HG03064 (cell line): ENCODE measurements at regions not wholly inside any gene's neighbourhood (a gene's known extent, or its start where the extent isn't known, plus 50 kb on each side); places are given as distances from the start of the nearest gene placed in this dataset.
"Not testable (repeated sequence)": the region's sequence is repeated elsewhere in the genome, so short reads cannot be mapped to it uniquely, and the experiment has no call there.

ENCODE experiments used
- ATAC-seq: cut with Tn5 transposase; IDR thresholded peaks from one replicate; pipeline ENCODE4 v1.9.1; 2021; ENCODE audit warnings: low read depth; ENCODE audit not compliant: unreplicated experiment

DNA sequence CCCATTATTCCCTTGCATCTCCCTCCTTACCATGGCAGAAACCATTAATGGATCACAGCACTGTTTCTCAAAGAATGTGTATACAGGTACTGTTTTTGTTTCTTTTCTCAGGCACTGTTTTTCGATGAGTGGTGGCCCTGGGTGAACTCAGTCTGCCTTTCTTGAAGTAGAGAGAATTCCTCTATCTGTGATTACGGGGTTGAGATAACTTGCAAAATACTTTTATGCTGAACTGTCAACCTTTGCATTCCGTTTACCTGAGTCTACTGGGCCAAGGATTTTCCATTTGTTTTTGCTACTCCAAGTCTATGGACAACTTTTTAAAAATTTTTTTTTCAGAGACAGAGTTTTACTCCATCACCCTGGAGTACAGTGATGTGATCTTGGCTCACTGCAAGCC lies 82.7 kb upstream of the CLINT1 start:
- no peak for ATAC-seq

DNA sequence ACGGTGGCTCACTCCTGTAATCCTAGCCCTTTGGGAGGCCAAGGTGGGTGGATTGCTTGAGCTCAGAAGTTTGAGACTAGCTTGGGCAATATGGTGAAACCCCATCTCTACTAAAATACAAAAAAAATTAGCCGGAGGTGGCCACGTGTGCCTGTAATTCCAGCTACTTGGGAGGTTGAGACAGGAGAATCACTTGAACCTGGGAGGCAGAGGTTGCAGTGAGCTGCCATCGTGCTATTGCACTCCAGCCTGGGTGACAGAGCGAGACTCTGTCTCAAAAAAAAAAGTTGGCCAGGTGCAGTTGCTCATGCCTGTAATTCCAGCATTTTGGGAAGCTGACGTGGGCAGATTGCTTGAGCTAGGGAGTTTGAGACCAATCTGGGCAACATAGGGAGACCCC lies 79.2 kb upstream of the CLINT1 start:
- not testable (repeated sequence) for ATAC-seq

DNA sequence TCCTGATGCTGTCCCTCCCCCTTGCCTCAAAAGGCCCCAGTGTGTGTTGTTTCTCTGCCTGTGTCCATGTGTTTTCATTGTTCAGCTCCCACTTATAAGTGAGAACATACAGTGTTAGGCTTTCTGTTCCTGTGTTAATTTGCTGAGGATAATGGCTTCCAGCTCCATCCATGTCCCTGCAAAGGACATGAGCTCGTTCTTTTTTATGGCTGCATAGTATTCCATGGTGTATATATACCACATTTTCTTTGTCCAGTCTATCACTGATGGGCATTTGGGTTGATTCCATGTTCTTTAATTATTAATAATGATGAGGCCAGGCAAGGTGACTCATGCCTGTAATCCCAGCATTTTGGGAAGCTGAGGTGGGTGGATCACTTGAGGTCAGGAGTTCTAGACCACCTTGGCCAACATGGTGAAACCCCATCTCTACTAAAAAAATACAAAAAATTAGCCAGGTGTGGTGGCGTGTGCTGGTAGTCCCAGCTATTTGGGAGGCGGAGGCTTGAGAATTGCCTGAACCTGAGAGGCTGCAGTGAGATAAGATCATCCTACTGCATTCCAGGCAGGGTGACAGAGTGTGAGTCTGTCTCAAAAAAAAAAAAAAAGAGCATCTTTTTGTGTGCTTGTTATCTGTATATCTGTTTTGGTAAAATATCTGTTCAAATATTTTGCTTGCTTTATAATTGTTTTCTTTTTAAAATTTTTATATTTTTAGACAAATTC lies 78.0 kb upstream of the CLINT1 start:
- not testable (repeated sequence) for ATAC-seq

DNA sequence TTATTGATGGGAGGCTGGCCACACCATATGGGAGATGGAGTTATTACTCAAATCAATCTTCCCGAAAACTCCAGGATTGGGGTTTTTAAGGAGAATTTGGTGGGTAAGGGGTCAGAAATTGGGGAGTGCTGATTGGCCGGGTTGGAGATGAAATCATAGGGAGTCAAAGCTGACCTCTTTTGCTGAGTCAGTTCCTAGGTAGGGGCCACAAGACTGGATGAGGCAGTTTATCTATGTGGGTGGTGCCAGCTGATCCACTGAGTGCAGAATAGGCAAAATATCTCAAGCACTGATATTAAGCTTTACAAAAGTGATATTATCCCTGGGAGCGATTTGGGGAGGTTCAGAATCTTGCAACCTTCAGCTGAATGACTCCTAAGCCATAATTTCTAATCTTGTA lies 75.7 kb upstream of the CLINT1 start:
- ATAC-seq, result no peak

DNA sequence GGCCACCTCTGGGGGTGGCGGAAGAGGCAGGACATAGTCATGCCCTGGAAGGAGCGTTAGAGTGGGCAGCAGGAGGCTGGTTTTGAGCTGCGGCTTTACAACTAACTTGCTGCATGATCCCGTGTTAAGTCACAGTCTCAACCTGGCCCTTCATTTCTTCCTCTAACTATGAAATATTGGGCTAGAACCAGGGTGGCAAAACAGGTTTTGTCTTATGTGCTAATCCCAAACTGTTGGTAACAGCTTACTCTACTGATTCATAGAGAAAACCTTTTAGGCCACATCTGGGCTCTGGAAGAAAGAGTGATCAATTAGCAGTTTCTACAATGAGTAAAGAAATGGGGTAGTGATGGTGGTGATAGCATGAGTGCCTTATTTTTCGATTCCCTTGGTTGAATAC lies 74.1 kb upstream of the CLINT1 start:
- ATAC-seq, result no peak

DNA sequence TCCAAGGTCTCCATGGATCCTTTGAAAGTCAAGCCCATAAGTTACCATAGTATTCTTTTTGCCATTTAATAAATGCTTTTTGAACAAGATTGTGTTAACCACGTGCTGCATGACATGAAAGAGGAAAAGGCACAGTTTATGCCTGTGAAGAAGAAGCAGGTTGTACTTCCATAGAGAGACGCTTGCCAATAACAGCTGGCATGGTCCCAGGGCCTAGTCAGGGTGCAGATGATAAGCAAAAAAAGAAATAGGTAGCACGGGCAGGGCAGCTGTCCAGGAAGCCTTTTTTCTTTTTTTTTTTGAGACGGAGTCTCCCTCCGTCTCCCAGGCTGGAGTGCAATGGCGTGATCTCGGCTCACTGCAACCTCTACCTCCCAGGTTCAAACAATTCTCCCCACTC lies 71.8 kb upstream of the CLINT1 start:
- no peak for ATAC-seq

DNA sequence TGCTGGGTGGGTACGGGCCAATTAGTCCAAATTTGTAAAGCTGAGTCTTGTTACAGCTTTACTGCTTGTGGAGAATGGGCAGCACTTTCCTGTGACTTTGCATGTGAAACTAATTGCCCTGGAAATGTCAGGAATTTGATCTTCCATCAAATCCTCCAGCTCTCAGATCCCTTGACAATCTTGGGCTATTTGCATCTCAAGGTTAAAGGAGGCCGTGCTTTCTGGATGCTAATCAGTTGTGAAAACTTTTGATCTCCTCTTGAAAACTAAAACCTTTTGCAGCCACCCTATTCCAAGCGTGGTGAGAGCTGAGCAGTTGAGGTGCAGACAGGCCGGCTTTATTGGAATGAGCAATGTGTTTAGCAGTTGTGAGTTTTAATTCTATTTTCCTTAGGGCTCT lies 68.0 kb upstream of the CLINT1 start:
- no peak for ATAC-seq

DNA sequence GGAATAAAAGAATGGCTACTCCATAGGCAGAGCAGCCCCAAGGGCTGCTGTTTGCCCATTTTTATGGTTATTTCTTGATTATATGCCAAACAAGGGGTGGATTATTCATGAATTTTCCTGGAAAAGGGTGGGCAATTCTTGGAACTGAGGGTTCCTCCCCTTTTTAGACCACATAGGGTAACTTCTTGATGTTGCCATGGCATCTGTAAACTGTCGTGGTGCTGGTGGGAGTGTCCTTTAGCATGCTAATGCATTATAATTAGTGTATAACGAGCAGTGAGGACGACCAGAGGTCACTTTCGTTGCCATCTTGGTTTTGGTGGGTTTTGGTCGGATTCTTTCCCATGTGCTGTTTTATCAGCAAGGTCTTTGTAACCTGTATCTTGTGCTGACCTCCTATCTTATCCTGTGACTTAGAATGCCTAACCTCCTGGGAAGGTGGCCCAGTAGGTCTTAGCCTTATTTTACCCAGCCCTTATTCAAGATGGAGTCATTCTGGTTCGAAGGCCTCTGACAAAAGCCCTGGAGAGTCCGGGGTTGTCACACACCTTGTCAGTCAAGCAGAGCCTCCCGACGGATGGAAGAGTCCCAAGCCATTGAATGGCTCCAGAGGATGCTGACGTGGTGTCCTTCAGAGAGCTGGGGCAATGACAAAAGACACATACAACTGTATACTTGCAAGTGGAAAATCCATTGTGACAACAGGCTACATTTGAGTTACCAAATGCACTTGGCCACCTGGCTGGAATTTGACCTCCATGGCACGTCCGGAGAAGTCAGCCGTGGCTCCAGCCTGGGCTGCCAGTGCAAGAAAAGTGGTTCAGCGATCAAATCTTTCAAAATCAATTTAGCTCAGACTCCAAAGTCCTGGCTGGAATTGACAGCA lies 67.1 kb upstream of the CLINT1 start:
- ATAC-seq, result no peak

DNA sequence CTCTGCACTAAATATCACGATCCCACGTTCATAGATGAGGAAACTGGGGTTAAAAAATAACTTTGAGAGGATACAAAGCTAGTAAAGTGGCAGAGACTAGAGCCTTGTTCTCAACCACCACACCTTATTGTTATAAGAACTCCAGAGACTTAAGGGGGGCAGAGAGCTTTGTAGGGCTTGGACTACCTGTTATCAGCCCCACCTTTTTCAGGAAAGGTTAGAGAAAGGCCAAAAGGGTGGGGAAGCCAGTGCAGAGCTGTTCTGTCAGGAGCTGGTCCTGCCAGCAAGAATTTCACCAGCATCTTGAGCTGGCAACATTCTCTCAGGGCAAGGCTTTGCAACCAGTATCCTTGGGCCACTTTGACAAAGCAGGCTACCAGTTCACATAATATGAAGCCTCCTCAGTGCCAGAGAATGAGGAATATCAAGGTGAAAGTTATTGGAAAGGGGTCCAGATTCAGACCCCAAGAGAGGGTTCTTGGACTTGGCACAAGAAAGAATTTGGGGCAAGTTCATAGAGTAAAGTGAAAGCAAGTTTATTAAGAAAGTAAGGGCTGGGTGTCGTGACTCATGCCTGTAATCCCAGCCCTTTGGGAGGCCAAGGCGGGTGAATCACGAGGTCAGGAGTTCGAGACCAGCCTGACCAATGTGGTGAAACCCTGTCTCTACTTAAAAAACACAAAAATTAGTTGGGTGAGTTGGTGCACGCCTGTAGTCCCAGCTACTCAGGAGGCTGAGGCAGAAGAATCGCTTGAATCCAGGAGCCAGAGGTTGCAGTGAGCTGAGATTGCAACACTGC lies 66.2 kb upstream of the CLINT1 start:
- no peak for ATAC-seq

DNA sequence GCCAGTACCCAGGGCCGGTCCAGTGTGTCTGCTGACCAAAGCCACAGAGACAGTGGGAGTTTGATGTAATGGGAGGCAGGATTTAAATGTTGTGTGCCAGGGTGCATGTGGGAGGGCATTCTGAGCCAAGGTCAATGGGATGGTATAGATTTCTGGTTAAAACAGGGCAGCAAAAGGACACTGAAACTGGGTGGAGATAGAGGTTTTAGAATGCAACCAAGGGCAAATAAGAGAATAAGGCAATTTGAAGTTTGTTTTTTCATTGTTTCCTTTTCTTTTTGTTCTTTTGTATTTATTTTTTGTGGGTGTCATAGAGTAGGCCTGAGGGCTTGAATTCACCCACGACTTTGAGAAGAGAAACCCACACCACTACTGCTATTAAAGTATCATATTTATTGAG lies 65.5 kb upstream of the CLINT1 start:
- no peak for ATAC-seq

DNA sequence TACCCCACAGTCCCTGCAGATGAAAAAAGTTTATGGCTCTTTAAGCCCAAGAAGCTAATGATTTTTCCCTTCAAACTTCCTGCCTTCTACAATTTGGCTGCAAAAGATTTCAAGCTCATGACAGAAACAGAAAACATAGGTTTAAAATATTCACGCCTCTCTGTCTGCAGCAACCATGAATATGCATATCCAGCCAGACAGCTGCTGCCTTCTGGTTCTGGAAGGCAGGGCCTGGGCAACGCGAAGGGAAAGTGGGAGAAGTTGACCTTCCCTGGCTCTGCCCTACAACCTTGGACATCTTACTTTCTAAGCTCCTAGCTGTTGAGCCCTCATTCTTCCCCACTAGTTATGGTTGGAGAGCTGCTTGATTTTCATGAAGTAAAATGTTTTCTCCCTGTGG lies 64.8 kb upstream of the CLINT1 start:
- no peak for ATAC-seq

DNA sequence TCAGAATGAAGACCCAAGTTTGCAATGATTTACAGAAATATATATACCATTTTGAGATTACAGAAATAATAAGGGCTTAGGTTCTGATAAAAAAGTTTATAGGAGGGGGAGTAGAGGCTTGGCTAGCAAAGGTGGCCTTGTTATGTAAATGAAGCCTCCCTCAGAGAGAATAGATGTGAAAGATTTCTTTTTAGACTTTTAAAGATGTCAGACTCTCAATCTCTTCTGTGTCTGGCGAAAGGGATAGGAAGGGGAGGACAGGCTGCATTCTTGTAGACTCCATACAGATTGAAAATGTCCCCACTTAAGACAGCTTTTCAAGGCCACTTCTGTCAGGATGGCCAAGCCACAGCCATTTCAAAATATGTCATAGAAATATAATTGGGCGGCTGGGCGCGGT lies 63.1 kb upstream of the CLINT1 start:
- ATAC-seq, result no peak

DNA sequence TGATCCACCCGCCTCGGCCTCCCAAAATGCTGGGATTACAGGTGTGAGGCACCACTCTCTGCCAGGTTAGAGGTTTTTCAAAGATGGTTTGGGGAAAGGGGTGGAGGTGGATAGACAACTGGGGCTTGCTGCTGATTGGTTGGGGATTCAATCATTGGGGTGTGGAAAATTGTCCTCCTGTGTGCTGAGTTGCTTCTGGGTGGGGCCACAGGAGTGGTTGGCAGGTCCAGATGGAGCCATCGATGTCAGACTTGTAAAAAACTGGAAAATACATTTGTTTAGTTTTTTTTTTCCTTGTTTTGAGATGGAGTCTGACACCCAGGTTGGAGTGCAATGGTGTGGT lies 61.9 kb upstream of the CLINT1 start:
- ATAC-seq, result no peak

DNA sequence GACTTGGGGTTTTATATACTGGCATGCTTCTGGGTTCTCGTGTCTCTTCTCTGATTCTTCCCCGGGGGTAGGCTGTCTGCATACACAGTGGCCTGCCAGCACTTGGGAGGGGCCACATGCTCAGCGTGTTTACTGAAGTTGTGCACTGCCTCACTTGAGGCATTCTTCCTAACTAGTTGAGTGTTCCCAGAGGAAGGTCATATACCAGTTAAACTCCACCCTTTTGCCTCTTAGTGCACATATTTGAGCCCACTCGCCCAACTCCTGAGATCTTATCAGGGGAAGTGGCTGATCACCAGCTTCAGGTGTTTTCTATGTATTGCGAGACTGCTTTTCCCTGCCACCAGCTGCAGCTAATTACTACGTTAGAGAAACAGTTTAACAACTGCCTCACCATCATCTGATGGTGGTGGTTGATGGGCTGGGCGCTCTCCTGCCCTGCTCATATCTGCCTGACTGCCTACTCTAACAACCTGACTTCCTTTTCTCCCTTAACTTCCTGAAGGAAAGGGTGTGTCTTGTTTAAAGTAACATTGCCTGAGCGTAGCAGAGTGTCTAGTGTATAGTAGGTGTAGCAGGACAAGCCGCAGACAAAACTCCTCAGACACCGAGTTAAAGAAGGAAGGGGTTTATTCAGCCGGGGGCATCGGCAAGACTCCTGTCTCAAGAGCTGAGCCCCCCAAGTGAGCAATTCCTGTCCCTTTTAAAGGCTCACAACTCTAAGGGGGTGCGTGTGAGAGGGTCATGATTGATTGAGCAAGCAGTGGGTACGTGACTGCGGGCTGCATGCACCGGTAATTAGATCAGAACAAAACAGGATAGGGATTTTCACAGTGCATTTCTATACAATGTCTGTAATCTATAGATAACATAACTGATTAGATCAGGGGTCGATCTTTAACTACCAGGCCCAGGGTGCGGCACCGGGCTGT lies 60.1 kb upstream of the CLINT1 start:
- no peak for ATAC-seq

DNA sequence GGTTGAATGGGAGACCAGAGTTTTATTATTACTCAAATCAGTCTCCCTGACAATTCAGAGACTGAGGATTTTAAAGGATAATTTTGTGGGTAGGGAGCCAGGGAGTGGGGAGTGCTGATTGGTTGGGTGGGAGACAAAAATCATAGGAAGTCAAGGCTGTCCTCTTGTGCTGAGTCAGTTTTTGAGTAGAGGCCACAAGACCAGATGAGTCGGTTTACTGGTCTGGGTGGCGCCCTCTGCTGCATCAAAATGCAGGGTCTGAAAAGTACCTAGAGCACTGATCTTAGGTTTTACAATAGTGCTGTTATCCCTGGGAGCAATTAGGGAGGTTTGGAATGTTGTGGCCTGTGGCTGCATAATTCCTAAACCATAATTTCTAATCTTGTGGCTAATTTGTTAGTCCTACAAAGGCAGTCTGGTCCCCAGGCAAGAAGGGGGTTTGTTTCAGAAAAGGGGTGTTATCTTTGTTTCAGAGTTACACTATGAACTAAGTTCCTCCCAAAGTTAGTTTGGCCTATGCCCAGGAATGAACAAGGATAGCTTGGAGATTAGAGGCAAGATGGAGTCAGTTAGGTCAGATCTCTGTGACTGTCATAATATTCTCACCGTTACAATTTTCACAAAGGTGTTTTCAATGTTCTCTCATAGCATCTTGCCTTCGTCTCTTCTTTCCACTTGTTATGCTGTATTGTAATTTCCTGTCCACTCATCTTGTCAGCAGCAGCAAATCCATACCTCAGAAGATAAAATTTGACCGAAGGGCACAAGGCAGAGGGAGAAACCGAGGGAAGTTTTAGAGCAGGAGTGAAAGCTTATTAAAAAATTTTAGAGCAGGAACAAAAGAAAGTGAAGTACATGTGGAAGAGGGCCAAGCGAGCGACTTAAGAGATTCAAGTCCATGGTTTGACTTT lies 59.2 kb upstream of the CLINT1 start:
- ATAC-seq, result no peak

DNA sequence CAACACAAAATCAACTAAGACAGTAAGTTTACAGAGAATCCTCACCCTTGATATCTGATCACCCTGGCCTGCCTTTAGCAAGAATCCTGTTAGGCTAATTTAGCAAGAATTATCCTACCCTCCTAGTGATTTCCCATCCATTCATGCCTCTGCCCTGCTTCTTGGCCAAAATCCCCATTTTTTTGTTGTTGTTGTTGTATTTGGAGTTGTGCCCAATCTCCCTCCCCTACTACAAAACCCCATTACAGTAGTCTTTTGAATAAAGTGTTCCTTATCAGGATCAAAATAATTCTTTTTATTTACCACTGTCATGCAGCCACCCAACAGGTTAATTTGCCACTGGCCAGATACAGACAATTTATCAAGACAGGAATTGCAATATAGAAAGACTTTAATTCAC lies 58.5 kb upstream of the CLINT1 start:
- no peak for ATAC-seq

DNA sequence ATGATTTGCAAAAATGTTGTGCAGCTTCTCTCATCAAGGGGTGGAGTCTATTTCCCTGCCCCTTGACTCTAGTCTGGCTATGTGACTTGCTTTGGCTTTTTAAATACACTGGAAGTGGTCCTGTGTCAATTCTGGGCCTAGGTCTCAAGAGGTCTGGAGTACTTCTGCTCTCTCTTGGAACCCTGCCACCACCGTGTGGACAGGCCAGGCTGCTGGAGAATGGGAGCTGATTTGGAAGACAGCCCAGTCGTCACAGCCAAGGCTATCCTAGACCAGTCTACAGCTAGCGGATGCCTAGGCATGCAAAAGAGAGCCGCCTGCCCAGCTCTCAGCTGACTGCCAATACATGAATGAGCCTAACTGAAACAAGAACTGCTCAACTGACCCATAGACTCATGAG lies 56.7 kb upstream of the CLINT1 start:
- ATAC-seq, result no peak

DNA sequence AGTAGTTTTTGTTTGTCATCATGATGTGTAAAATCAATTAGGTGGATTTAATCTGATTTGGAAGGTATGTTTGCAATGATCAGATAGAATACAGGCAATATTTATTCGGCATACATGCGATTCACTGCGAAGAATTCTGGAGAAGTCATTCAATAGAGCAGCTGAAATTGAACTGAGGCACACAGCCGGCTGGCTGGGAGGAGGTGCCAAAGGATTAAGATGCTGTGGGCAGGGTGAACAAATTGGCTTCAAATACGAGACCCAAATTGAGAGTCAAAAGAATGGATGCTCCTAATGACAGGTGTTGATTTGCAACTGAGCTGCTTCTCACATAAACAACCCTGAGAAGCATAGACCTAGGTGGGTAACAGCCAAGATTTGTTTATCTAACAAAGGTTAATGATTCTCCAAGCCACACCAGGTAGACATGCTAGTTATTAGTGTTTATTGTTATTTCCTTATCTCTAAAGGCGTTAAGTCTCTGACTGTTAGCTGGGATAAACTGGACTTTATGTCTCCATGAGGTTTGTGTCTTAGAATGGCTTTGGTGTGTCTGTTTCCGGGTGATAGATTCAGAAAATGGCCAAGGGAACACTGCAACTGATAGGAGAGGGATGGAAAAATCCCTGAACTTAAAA lies 55.3 kb upstream of the CLINT1 start:
- ATAC-seq, result no peak

DNA sequence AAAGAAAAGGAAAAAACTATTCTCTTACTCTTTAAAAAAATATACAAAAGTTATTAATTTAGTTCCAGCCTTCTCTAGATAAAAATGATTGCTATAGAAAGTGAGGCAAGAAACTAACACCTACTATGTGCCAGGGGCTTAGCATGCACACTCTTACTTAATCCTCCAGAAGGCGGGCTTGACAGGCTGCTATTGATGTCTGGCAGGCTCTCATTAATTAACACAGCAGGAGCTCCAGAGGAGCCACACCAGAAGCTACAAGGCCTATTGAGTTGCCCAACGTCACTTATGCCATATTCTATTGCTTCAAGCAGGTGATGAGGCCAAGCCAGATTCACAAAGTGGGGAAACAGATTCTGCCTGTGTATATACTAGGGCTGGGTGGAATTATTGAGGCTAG lies 54.6 kb upstream of the CLINT1 start:
- ATAC-seq, result no peak
